ENCODE measurements at regions not wholly inside any gene's neighbourhood (a gene's known extent, or its start where the extent isn't known, plus 50 kb on each side); places are given as distances from the start of the nearest gene placed in this dataset.

- 0 out of 2 replicates have a peak, but pooled peaks cover 3% of the 10 kb centered on the region for H3K36me3 ChIP-seq (ENCODE audit: low read length)
- H2AFZ ChIP-seq (ENCODE audit: low read depth, low read length, severe bottlenecking) = no peak overlapping the region
- H3K9me3 ChIP-seq (ENCODE audit: insufficient read depth, low read length) = peaks cover 5% of the 10 kb centered on the region; the same call in 1 of the 2 replicates
- H3K9ac ChIP-seq (ENCODE audit: low read length) = no peak overlapping the region
- no peaks in the 10 kb centered on the region for H4K20me1 ChIP-seq (ENCODE audit: low read depth, low read length)
- H3F3A ChIP-seq (ENCODE audit: insufficient read depth) = peaks cover 9% of the 10 kb centered on the region
- H3K27me3 ChIP-seq (ENCODE audit: low read length) = no peaks in the 10 kb centered on the region
- TF ChIP-seq CTCF (IDR thresholded peaks at IDR 0.05; ENCODE audit: insufficient read depth, low read length, poor library complexity, severe bottlenecking) = no peak
- TF ChIP-seq EZH2phosphoT487 (conservative IDR thresholded peaks at IDR 0.05; ENCODE audit: low read length) = no peak
- H3K4me2 ChIP-seq (ENCODE audit: low read depth, low read length, poor library complexity, severe bottlenecking) = no peak overlapping the region
- no peak overlapping the region for H3K4me3 ChIP-seq (ENCODE audit: insufficient read depth, low read length, poor library complexity, severe bottlenecking)
- H3K9me2 ChIP-seq (replicated peaks; ENCODE audit: insufficient read depth, low read length) = no peaks in the 10 kb centered on the region
- H3K79me2 ChIP-seq (ENCODE audit: insufficient read depth, low read length) = no peaks in the 10 kb centered on the region
- no peak overlapping the region for H3K27ac ChIP-seq (ENCODE audit: low read depth, low read length)
Measured at GRCh38 chr10:61130366-61130765, 186.4 kb upstream of the RHOBTB1 start.

- H2AFZ ChIP-seq (ENCODE audit: low read depth, low read length, severe bottlenecking) = no peak overlapping the region
- H3K9ac ChIP-seq (ENCODE audit: low read length) = no peak overlapping the region
- H3K27ac ChIP-seq (ENCODE audit: low read depth, low read length) = no peak overlapping the region
- H3F3A ChIP-seq (ENCODE audit: insufficient read depth) = 0 out of 2 replicates have a peak, but pooled peaks cover 7% of the 10 kb centered on the region
- TF ChIP-seq EZH2phosphoT487 (conservative IDR thresholded peaks at IDR 0.05; ENCODE audit: low read length) (no peak), CTCF (IDR thresholded peaks at IDR 0.05; ENCODE audit: insufficient read depth, low read length, poor library complexity, severe bottlenecking) (no peak)
- H4K20me1 ChIP-seq (ENCODE audit: low read depth, low read length) = no peaks in the 10 kb centered on the region
- H3K9me2 ChIP-seq (replicated peaks; ENCODE audit: insufficient read depth, low read length) = no peaks in the 10 kb centered on the region
- H3K4me2 ChIP-seq (ENCODE audit: low read depth, low read length, poor library complexity, severe bottlenecking) = no peak overlapping the region
- peaks cover 5% of the 10 kb centered on the region; the same call in 1 of the 2 replicates for H3K9me3 ChIP-seq (ENCODE audit: insufficient read depth, low read length)
- H3K4me3 ChIP-seq (ENCODE audit: insufficient read depth, low read length, poor library complexity, severe bottlenecking) = no peak overlapping the region
- H3K79me2 ChIP-seq (ENCODE audit: insufficient read depth, low read length) = no peaks in the 10 kb centered on the region
- no peaks in the 10 kb centered on the region for H3K27me3 ChIP-seq (ENCODE audit: low read length)
- H3K36me3 ChIP-seq (ENCODE audit: low read length) = 0 out of 2 replicates have a peak, but pooled peaks cover 2% of the 10 kb centered on the region
Measured at GRCh38 chr10:61128196-61128595, 184.2 kb upstream of the RHOBTB1 start.

GRCh38 chr10:61125560-61126170, 181.7 kb upstream of the RHOBTB1 start:
- Histone ChIP-seq H3K9ac (ENCODE audit: low read length) (peak overlapping the region; percentile 37; the same call in 1 of the 2 replicates), H2AFZ (ENCODE audit: low read depth, low read length, severe bottlenecking) (peak overlapping the region; percentile 92), H3F3A (ENCODE audit: insufficient read depth) (0 out of 2 replicates have a peak, but pooled peaks cover 8% of the 10 kb centered on the region), H3K27ac (ENCODE audit: low read depth, low read length) (peak overlapping the region; percentile 77), H3K4me2 (ENCODE audit: low read depth, low read length, poor library complexity, severe bottlenecking) (peak overlapping the region; percentile 60), H3K36me3 (ENCODE audit: low read length) (no peaks in the 10 kb centered on the region), H3K79me2 (ENCODE audit: insufficient read depth, low read length) (no peaks in the 10 kb centered on the region), H4K20me1 (ENCODE audit: low read depth, low read length) (no peaks in the 10 kb centered on the region), H3K9me2 (replicated peaks; ENCODE audit: insufficient read depth, low read length) (no peaks in the 10 kb centered on the region), H3K27me3 (ENCODE audit: low read length) (no peaks in the 10 kb centered on the region), H3K9me3 (ENCODE audit: insufficient read depth, low read length) (no peaks in the 10 kb centered on the region), H3K4me3 (ENCODE audit: insufficient read depth, low read length, poor library complexity, severe bottlenecking) (no peak overlapping the region)
- no peak for TF ChIP-seq CTCF (IDR thresholded peaks at IDR 0.05; ENCODE audit: insufficient read depth, low read length, poor library complexity, severe bottlenecking)
- TF ChIP-seq EZH2phosphoT487 (conservative IDR thresholded peaks at IDR 0.05; ENCODE audit: low read length) = no peak

All from SU-DHL-6 (cell line).